Mammary epithelial cell (primary cell): ENCODE measurements at regions not wholly inside any gene's neighbourhood (a gene's known extent, or its start where the extent isn't known, plus 50 kb on each side); places are given as distances from the start of the nearest gene placed in this dataset.

Source experiments
- EZH2 ChIP-seq: IDR thresholded peaks from 2 replicates; pipeline ENCODE4 v1.6.1; 2012; ENCODE audit warnings: low read length, inconsistent platforms, borderline replicate concordance
- TF ChIP-seq, protein P1 (sequence below), 2 donors: IDR thresholded peaks in 1 of 2; conservative IDR thresholded peaks in 1 of 2; 2 replicates each; pipeline ENCODE4 v1.5.1; 2011 to 2012; ENCODE audit warnings: inconsistent platforms in 2 of 2, low read length in 2 of 2, mild to moderate bottlenecking in 2 of 2, control low read depth in 1 of 2, low read depth in 1 of 2; ENCODE audit not compliant: insufficient read depth in 1 of 2; ENCODE audit errors: extremely low read depth in 1 of 2

DNA sequence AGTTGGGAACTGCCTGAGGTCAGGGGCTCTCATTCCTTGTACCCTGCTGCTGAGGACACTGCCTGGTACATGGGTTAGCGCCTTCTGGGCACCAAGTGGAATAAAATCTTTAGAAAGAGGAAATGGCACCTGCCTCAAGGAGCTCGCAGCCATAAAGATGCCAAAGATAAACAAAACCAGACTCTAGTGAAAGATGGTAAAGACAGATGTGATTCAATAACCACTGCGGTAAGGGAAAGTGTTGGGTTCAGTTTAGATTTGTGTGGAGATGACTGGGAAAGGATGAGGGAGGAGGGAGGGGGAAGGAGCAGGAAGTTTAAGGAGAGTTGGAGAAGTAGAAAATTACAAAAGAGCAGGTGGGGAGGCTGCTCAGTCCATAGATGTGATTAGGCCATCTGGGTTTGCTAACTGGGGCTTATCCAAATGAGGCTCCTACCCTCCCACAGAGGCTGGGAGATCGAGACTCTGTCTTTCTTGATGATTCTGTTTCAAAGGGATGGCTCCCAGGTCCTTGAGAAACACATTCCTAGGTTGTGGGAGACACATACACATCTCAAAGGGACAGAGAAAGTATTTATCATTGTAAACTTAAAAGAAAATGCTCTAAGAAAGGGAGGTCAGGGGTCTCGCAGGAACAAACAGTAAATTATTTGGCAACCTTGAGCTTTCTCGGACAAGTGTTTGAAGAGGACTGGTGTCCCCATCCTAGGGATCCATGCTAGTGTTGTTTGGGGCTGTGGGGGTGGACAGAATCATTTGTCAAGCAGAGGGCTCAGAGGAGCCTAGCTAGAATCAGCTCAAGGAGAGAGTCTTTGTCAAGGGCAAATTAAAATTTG lies 65.7 kb upstream of the MORC3 start:
- TF ChIP-seq, protein P1, sequence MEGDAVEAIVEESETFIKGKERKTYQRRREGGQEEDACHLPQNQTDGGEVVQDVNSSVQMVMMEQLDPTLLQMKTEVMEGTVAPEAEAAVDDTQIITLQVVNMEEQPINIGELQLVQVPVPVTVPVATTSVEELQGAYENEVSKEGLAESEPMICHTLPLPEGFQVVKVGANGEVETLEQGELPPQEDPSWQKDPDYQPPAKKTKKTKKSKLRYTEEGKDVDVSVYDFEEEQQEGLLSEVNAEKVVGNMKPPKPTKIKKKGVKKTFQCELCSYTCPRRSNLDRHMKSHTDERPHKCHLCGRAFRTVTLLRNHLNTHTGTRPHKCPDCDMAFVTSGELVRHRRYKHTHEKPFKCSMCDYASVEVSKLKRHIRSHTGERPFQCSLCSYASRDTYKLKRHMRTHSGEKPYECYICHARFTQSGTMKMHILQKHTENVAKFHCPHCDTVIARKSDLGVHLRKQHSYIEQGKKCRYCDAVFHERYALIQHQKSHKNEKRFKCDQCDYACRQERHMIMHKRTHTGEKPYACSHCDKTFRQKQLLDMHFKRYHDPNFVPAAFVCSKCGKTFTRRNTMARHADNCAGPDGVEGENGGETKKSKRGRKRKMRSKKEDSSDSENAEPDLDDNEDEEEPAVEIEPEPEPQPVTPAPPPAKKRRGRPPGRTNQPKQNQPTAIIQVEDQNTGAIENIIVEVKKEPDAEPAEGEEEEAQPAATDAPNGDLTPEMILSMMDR (conservative IDR thresholded peaks at IDR 0.05 in 1 of 2, IDR thresholded peaks at IDR 0.05 in 1 of 2; ENCODE audit: extremely low read depth in 1 of 2, insufficient read depth in 1 of 2, low read depth in 1 of 2, low read length in 2 of 2) = no peak
- no peak for TF ChIP-seq EZH2
